ENCODE measurements at regions not wholly inside any gene's neighbourhood (a gene's known extent, or its start where the extent isn't known, plus 50 kb on each side); places are given as distances from the start of the nearest gene placed in this dataset.

DNA sequence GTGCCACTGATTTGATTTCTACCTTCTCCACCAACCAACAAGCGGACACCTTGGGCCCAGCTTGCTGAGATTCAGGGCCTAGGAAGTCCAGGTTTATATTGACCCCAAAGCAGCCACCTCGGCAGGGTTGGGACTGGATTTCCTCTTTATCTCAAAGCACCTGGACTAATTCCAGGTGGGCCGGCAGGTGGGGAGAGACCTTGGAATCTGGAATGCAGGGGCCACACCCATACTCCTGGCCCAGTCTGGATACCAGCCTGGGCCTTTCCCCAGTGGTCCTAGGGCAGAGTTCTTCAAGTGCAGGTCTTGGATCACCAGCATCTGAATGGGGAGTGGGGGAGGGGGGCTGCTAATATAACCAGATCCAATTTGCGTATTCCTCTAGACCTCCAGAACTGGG is 93.1 kb downstream of the PCDH1 start:
- Histone ChIP-seq H3K14ac (ENCODE audit: low read length in 2 of 2) (no peak overlapping the region), H3K4me1 (ENCODE audit: control insufficient read depth, insufficient read depth, low read depth, low read length) (peaks cover 23% of the 10 kb centered on the region), H3K9me3 (ENCODE audit: control insufficient read depth, low read length) (no peaks in the 10 kb centered on the region), H3K4me2 (ENCODE audit: low read length, poor library complexity, severe bottlenecking) (no peak overlapping the region), H2BK15ac (ENCODE audit: low read depth, poor library complexity, severe bottlenecking) (no peak overlapping the region), H3K79me1 (replicated peaks; ENCODE audit: low read length, poor library complexity, severe bottlenecking) (no peaks in the 10 kb centered on the region), H3K18ac (ENCODE audit: low read depth in 1 of 2, low read length in 2 of 2) (no peak overlapping the region), H2BK5ac (ENCODE audit: low read depth, low read length, poor library complexity, severe bottlenecking) (no peak overlapping the region), H3K4ac (ENCODE audit: low read depth in 1 of 2, low read length in 2 of 2) (no peak overlapping the region), H4K8ac (ENCODE audit: low read length) (no peak overlapping the region), H3K4me3 (ENCODE audit: insufficient read depth in 1 of 2, low read depth in 1 of 2, low read length in 2 of 2) (no peak overlapping the region), H2AFZ (ENCODE audit: low read depth, low read length) (no peak overlapping the region), H2BK120ac (ENCODE audit: low read depth, low read length) (no peak overlapping the region), H2AK5ac (ENCODE audit: low read length, severe bottlenecking) (no peak overlapping the region), H3K9ac (ENCODE audit: low read length) (no peak overlapping the region), H3K27me3 (ENCODE audit: control insufficient read depth in 1 of 2, insufficient read depth in 1 of 2, low read length in 2 of 2) (peaks cover 51 to 63% of the 10 kb centered on the region in 2 experiments), H4K91ac (ENCODE audit: low read length) (no peak overlapping the region), H3K27ac (ENCODE audit: low read length, poor library complexity, severe bottlenecking) (no peak overlapping the region), H3K36me3 (ENCODE audit: control insufficient read depth in 1 of 2, insufficient read depth in 2 of 2, low read depth in 1 of 2, low read length in 2 of 2) (no peaks in the 10 kb centered on the region), H3K23ac (ENCODE audit: low read length in 2 of 2) (no peak overlapping the region), H2BK12ac (ENCODE audit: low read length in 2 of 2) (no peak overlapping the region)
- no peak for DNase-seq
- WGBS: 87% methylated on average over 4 of the region's 4 CpGs

DNA sequence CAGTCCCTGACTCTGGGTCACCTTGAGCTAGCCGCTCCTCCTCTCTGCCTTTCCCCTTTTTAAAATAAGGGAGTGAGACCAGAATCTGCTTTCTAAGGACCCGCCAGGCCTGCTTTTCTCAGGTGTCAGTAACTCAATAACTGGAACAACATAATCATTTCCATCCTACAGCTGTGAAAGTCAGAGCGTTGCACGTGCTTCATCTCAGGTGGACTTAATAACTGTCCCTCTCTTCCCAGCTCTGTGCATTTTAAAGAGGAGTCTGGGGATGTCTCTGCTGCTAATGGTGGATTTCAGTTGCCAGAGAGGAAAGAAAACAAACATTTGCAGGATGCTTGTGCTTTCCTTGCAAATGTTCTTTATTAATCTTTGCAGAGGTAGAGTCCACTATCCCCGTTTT is 93.7 kb downstream of the PCDH1 start:
- no peak for DNase-seq
- H3K14ac ChIP-seq (ENCODE audit: low read length in 2 of 2): no peak overlapping the region
- H4K91ac ChIP-seq (ENCODE audit: low read length): no peak overlapping the region
- peaks cover 45 to 57% of the 10 kb centered on the region in 2 experiments for H3K27me3 ChIP-seq (ENCODE audit: control insufficient read depth in 1 of 2, insufficient read depth in 1 of 2, low read length in 2 of 2)
- H2BK15ac ChIP-seq (ENCODE audit: low read depth, poor library complexity, severe bottlenecking): no peak overlapping the region
- H2AFZ ChIP-seq (ENCODE audit: low read depth, low read length): no peak overlapping the region
- H3K9ac ChIP-seq (ENCODE audit: low read length): no peak overlapping the region
- H3K9me3 ChIP-seq (ENCODE audit: control insufficient read depth, low read length): no peaks in the 10 kb centered on the region
- no peak overlapping the region for H3K18ac ChIP-seq (ENCODE audit: low read depth in 1 of 2, low read length in 2 of 2)
- no peak overlapping the region for H2BK12ac ChIP-seq (ENCODE audit: low read length in 2 of 2)
- H3K79me1 ChIP-seq (replicated peaks; ENCODE audit: low read length, poor library complexity, severe bottlenecking): no peaks in the 10 kb centered on the region
- no peak overlapping the region for H3K4me3 ChIP-seq (ENCODE audit: insufficient read depth in 1 of 2, low read depth in 1 of 2, low read length in 2 of 2)
- no peak overlapping the region for H3K4me2 ChIP-seq (ENCODE audit: low read length, poor library complexity, severe bottlenecking)
- H2BK5ac ChIP-seq (ENCODE audit: low read depth, low read length, poor library complexity, severe bottlenecking): no peak overlapping the region
- H3K27ac ChIP-seq (ENCODE audit: low read length, poor library complexity, severe bottlenecking): no peak overlapping the region
- no peak overlapping the region for H3K23ac ChIP-seq (ENCODE audit: low read length in 2 of 2)
- no peaks in the 10 kb centered on the region for H3K36me3 ChIP-seq (ENCODE audit: control insufficient read depth in 1 of 2, insufficient read depth in 2 of 2, low read depth in 1 of 2, low read length in 2 of 2)
- peaks cover 28% of the 10 kb centered on the region for H3K4me1 ChIP-seq (ENCODE audit: control insufficient read depth, insufficient read depth, low read depth, low read length)
- 74% methylated on average over 5 of the region's 5 CpGs for WGBS
- no peak overlapping the region for H2BK120ac ChIP-seq (ENCODE audit: low read depth, low read length)
- H3K4ac ChIP-seq (ENCODE audit: low read depth in 1 of 2, low read length in 2 of 2): no peak overlapping the region
- H4K8ac ChIP-seq (ENCODE audit: low read length): no peak overlapping the region
- H2AK5ac ChIP-seq (ENCODE audit: low read length, severe bottlenecking): no peak overlapping the region

DNA sequence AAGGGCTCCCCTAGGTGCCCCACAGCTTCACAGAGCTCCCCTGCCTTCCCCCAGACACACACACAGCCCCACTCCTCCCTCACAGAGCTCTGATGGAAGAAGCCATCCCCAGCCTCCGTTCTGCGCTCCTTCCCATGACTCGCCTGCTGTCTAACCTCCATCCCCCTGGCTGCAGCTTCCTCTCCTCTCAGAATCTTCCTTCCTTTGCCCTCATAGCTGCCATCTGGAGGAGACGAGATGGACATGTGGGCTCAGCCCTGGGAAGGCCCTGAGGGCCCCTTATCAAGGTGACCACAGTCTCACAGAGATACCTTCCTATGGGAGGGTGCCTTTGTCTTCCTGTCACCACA is 94.3 kb downstream of the PCDH1 start:
- Histone ChIP-seq H3K4me3 (ENCODE audit: insufficient read depth in 1 of 2, low read depth in 1 of 2, low read length in 2 of 2) (no peak overlapping the region), H3K9ac (ENCODE audit: low read length) (no peak overlapping the region)

DNA sequence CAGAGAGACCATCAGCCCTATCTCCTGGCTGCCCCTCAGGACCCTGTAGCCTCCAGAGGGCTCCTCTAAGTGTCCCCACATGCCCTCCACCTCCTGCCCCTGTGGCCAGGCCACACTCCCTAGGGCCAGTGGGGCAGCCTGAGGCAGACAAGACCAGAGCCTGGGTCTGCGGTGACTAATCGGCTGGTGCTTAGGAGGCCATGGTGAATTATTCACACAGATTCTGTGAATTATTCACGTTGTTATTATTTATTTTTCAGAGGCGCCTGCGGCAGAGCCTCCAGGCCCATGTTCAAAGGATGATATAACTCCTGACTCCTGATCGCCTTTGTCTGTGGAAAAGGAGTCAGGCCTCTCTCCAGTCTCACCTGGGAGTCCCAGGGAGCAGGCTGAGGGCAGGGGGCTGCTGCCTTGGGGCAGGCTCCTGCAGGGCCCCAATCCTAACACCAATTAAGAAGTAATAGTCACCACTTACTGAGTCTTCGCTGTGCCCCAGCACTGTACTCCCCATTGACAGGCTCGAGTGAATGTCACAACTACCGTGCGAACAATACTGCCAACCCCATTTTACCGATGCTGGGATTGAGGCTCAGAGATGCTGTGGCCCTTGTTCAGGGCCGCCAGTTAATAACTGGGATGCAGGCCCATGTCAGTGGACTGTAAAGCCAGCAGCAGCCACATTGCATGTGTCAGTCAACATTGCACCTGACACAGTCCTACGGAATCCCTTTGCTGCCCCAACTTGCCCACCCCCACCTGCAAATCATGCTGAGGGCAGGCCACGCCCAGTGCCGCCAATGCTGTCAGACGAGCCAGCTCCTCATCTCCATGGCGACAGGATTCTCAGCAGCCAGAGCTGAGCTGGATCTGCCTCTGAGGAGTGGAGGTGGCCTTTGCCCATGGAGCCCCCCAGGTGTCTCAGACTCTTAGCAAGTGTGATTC is 94.9 kb downstream of the PCDH1 start:
- H3K4me2 ChIP-seq (ENCODE audit: low read length, poor library complexity, severe bottlenecking): no peak overlapping the region
- H3K4me3 ChIP-seq (ENCODE audit: insufficient read depth in 1 of 2, low read depth in 1 of 2, low read length in 2 of 2): no peak overlapping the region
- H2BK12ac ChIP-seq (ENCODE audit: low read length in 2 of 2): no peak overlapping the region
- no peak overlapping the region for H4K8ac ChIP-seq (ENCODE audit: low read length)
- H2AFZ ChIP-seq (ENCODE audit: low read depth, low read length): no peak overlapping the region
- no peaks in the 10 kb centered on the region for H3K9me3 ChIP-seq (ENCODE audit: control insufficient read depth, low read length)
- H2BK5ac ChIP-seq (ENCODE audit: low read depth, low read length, poor library complexity, severe bottlenecking): no peak overlapping the region
- peaks cover 33 to 45% of the 10 kb centered on the region in 2 experiments for H3K27me3 ChIP-seq (ENCODE audit: control insufficient read depth in 1 of 2, insufficient read depth in 1 of 2, low read length in 2 of 2)
- H2AK5ac ChIP-seq (ENCODE audit: low read length, severe bottlenecking): peak overlapping the region; percentile 44
- no peak overlapping the region for H2BK15ac ChIP-seq (ENCODE audit: low read depth, poor library complexity, severe bottlenecking)
- WGBS: 59% methylated on average over 17 of the region's 17 CpGs
- peak overlapping the region in 1 of 2 experiments; percentile 1 for H3K14ac ChIP-seq (ENCODE audit: low read length in 2 of 2)
- H3K23ac ChIP-seq (ENCODE audit: low read length in 2 of 2): no peak overlapping the region
- no peak overlapping the region for H4K91ac ChIP-seq (ENCODE audit: low read length)
- H3K4me1 ChIP-seq (ENCODE audit: control insufficient read depth, insufficient read depth, low read depth, low read length): peaks cover 34% of the 10 kb centered on the region
- DNase-seq: no peak
- no peak overlapping the region for H3K18ac ChIP-seq (ENCODE audit: low read depth in 1 of 2, low read length in 2 of 2)
- no peak overlapping the region for H3K9ac ChIP-seq (ENCODE audit: low read length)
- H3K79me1 ChIP-seq (replicated peaks; ENCODE audit: low read length, poor library complexity, severe bottlenecking): no peaks in the 10 kb centered on the region
- no peak overlapping the region for H2BK120ac ChIP-seq (ENCODE audit: low read depth, low read length)
- H3K36me3 ChIP-seq (ENCODE audit: control insufficient read depth in 1 of 2, insufficient read depth in 2 of 2, low read depth in 1 of 2, low read length in 2 of 2): no peaks in the 10 kb centered on the region
- no peak overlapping the region for H3K27ac ChIP-seq (ENCODE audit: low read length, poor library complexity, severe bottlenecking)
- no peak overlapping the region for H3K4ac ChIP-seq (ENCODE audit: low read depth in 1 of 2, low read length in 2 of 2)

More for the DNA sequence above, 94.3 kb downstream of the PCDH1 start:
- no peak overlapping the region for H2AK5ac ChIP-seq (ENCODE audit: low read length, severe bottlenecking)
- H3K4me1 ChIP-seq (ENCODE audit: control insufficient read depth, insufficient read depth, low read depth, low read length): peaks cover 29% of the 10 kb centered on the region
- no peaks in the 10 kb centered on the region for H3K9me3 ChIP-seq (ENCODE audit: control insufficient read depth, low read length)
- H2AFZ ChIP-seq (ENCODE audit: low read depth, low read length): no peak overlapping the region
- no peak overlapping the region for H2BK15ac ChIP-seq (ENCODE audit: low read depth, poor library complexity, severe bottlenecking)
- H3K79me1 ChIP-seq (replicated peaks; ENCODE audit: low read length, poor library complexity, severe bottlenecking): no peaks in the 10 kb centered on the region
- no peak overlapping the region for H3K18ac ChIP-seq (ENCODE audit: low read depth in 1 of 2, low read length in 2 of 2)
- H3K23ac ChIP-seq (ENCODE audit: low read length in 2 of 2): no peak overlapping the region
- no peak overlapping the region for H4K8ac ChIP-seq (ENCODE audit: low read length)
- H2BK5ac ChIP-seq (ENCODE audit: low read depth, low read length, poor library complexity, severe bottlenecking): no peak overlapping the region
- no peak overlapping the region for H3K4ac ChIP-seq (ENCODE audit: low read depth in 1 of 2, low read length in 2 of 2)
- no peak for DNase-seq
- H3K14ac ChIP-seq (ENCODE audit: low read length in 2 of 2): no peak overlapping the region
- WGBS: 61% methylated on average over 4 of the region's 4 CpGs
- no peak overlapping the region for H2BK120ac ChIP-seq (ENCODE audit: low read depth, low read length)
- H4K91ac ChIP-seq (ENCODE audit: low read length): no peak overlapping the region
- H3K4me2 ChIP-seq (ENCODE audit: low read length, poor library complexity, severe bottlenecking): no peak overlapping the region
- H2BK12ac ChIP-seq (ENCODE audit: low read length in 2 of 2): no peak overlapping the region
- H3K27me3 ChIP-seq (ENCODE audit: control insufficient read depth in 1 of 2, insufficient read depth in 1 of 2, low read length in 2 of 2): peaks cover 39 to 51% of the 10 kb centered on the region in 2 experiments
- no peaks in the 10 kb centered on the region for H3K36me3 ChIP-seq (ENCODE audit: control insufficient read depth in 1 of 2, insufficient read depth in 2 of 2, low read depth in 1 of 2, low read length in 2 of 2)
- no peak overlapping the region for H3K27ac ChIP-seq (ENCODE audit: low read length, poor library complexity, severe bottlenecking)

All from mesenchymal stem cell (in vitro differentiated cells and primary cell).